HG03045 (cell line): ENCODE measurements at regions not wholly inside any gene's neighbourhood (a gene's known extent, or its start where the extent isn't known, plus 50 kb on each side); places are given as distances from the start of the nearest gene placed in this dataset.

Experiments
- ATAC-seq: cut with Tn5 transposase; IDR thresholded peaks from one replicate; pipeline ENCODE4 v1.9.1; 2021; ENCODE audit warnings: mild to moderate bottlenecking, moderate library complexity; ENCODE audit not compliant: unreplicated experiment

DNA sequence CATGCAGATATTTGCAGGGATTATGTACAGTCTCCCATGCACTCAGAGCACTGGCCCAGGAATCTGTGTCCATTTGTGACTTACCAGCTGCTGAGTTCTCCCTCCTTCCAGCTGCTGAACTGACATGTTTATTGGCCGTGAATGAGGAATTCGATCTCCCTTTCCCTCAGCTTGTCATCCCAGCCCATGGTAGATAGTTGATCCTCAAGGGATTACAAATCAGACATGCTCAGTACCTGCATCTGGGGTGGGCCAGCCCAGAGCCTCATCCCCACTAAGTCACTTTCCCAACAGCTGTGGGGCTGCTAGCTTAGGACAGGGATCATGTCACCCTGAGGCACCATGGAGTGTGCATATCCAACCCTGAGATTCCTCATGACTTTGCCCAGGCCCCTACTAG lies 1284.9 kb upstream of the LRRTM1 start:
- no peak for ATAC-seq

DNA sequence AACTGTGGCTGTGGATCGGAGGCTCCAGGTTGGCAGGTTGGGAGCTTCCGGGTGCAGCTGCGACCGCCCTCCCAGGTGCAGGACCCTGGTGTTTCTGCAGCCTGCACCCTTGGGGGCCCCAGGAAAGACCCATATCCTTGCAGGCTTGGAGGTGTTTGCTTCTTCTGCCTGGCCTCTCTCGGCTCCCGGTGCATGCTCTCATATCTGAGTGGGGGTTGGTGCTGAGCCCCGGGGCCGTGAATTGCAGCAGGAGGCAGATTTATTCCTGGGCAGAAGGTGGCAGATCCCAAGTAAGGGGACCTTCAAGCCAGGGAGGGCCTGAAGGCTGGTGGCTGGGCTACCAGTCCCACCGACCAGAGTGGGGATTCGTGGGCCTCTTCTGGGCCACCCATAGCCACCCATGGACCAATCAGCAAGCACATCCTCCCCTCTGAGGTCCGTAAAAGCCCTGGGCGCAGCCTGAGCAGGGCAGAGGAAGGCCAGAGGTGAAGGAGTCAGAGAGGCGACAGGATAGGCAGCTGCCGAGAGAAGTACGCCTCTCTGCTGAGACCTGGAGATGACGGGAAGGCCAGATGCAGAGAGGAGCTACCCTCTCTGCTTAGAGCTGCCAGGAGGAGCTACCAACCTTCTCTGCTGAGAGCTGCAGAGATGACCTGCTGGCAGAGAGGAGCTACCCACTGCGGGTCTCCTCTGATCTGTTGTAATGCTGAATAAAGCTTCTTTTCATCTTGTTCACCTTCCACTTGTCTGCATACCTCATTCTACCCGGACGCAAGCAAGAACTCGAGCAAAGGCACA lies 1279.0 kb upstream of the LRRTM1 start:
- no peak for ATAC-seq

DNA sequence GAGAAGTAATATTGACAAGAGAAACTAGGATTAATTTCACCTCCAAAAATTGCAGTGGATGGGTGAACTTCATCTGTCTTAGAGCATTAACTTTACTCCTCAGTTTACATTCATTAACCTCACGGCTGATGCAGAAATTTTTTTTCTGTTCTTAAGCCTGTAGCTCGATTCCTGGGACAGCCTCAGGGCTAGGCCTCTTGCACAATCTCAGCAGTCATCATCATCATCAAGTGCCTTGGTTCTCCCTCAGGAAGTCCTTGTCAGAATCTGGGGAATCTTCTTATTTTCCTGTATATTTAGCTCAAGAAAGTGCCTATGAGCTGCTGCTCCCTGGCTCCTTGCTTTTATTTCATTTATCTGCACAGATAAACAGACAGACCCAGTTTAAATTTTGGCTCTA lies 1272.2 kb upstream of the LRRTM1 start:
- no peak for ATAC-seq

DNA sequence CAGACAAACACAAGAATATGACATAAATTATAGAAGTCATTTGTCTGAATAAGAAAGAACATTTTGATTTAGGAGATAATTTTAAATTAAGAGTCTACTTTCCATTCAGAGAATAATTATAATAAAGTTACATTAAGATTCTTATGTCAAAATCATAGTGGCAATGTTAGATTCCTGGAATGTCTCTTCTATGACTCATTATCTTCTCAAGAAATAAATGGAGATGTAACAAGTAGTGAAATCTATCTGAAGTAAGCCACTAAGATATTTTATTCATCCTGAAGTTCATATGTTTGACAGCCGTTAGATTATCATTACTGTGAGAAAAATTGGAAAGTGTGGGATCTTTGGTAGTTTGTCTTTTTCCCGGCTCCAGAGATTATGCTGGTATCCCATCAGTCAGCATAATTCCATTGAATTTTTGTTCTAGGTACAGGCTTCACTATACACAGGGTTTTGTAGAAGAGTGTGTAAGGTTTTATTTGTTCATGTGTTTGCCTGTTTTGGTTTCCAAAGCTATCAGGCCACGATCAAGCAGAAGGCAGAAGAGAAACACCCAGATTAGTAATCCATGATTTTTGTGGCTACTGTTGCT lies 1246.6 kb upstream of the LRRTM1 start:
- ATAC-seq, result no peak

DNA sequence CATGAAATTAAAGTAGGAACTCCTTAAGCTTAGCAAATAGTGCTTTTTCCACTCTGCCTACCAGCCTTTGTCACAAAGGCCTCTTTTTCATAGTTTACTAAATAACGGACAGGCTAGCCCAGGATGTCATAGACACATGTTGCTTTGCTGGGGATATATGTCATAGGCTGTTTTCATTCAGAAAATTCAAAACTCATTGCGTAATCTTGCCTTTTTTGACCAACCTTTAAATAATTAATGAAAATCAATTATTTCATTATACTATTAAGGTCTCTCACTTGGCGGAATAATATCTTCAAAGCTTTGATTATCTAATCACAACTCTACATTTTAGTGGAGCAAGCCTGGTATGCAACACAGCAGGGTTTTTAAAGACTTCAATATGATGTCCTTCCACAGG lies 1245.7 kb upstream of the LRRTM1 start:
- ATAC-seq, result no peak

DNA sequence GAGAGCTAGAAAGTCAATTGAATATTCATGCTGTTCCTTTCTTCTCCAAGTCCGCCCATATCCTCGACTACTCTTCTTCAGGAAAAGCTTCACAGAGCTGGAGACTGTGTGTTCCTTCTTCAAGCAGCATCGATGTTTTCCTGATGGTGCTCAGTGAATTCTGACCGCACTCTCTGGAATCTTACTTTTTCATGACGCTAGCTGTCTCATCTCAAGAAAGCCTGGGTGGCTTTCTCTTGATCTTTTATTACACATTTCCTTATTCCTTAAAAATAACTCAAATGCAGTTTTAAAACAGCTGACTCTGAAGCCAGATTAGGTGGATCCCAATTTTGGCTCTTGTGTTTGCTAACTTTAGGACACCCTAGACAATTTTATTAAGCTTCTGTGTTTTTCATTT lies 1245.1 kb upstream of the LRRTM1 start:
- no peak for ATAC-seq

DNA sequence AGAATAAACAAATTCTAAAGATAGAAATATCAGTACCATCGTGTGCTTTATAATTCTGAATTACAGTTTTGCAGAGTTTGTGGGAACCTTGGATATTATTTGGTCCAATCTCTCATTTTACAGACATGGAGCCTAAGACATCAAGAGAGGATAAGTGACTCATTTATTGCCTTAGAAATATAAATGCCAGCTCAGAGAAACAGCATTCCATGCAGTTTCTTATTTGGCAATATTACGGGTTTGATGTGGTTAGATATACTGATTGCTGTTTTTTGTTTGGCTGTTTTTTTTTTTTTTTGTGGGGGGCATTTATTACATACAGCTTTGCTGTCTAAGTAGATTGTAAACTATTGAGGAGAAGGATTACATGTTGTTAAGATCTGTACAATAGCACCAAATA lies 1241.1 kb upstream of the LRRTM1 start:
- ATAC-seq, result no peak

DNA sequence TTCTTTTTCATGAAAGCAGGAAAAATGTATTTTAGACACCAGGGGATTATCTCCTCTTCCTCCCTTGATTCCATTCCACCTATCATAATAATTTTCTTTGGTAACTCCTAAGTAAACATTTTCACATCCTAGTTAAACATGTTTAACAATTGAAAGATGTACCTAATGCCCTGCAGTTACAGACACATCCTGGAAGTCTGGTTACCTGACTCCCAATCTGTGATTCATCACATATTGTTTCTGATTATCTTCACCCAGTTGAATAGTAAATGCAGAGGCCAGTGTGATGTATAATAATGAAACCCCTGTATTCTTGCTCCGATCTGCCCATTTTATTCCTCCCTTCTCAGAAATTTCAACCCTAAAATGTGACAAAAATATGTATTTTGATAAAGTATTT lies 1237.6 kb upstream of the LRRTM1 start:
- ATAC-seq, result no peak

DNA sequence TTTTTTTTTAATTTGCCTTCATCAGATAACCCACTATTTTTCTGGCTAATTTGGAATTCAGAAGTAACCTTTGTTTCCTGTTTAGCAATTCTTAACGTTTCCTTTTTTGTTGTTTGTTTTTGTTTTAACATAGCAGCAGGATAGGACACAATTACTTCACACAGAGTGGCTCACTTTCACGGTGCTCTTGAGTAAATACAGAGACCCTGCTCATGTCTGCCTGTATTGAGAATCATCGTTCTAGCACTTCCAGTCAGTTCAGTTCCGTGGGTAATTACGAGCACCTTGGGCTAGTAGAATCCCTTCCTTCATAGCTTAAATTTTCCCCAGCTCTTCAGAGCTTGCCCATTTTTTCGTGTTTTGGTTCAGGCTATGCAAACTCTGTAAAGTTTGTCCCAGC lies 1225.4 kb upstream of the LRRTM1 start:
- ATAC-seq, result no peak

DNA sequence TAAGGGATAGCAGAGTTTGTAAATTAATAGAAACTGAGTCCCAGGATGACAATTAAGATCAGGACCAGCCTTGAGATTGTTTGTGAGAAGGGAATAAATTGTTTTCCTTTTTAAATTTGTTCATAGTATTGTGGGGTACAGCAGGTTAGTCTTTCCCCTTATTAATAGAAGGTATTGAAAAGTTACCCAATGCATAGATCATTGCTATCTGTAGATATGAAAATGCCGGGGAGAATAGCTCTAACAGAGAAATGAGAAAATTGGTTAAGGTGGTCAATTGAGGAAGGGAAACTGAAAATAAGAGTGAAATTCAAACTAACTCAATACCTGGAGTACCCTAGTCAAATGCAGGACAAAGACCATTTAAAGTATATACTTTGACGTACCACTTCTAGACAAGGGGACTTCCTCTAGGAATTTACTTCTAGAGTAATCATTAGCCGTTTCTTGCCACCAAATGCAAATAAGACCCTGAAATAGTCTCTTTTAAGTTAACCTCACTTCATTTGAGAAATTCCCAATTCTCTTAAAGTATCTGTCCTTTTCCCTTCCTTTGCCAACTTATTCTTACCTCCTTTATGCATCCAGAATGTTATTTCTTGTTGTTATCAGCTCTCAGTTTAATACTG lies 1224.4 kb upstream of the LRRTM1 start:
- ATAC-seq, result peak; percentile 61

DNA sequence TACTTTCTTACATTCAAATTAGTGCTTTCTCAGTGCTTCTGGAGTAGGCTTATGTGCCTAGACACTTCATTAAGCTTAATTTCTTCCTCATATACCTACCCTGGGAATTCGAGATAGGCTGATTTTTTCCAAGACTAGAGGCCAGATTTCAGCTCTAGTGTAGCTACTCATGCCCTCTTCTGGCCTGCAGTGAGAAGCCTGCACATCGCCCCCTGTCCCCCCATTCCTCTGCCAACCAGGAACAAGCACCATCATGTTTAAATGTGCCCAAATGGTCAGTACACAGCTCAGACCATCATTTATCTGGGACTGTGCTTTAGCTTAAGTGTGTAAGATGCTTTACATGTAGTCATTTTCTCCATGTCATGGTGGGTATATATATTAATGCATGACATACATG lies 1218.8 kb upstream of the LRRTM1 start:
- no peak for ATAC-seq

DNA sequence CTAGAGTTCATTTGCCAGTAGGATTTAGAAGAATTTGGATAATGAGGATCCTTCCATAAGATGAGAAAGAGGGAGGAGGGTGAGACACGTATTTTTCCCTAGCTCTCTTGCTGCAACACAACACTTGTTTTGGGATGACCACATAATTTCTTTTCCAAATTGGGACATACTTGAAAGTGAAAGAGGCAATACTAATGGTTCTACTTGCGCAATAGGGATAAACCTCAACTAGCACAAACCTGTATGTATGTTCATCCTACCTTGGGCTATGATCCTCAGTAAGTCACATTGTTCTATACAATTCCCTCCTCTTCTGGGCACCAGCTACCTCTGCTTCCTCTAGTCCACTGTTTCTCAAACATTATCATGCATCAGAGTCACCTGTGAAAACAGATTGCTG lies 1208.8 kb upstream of the LRRTM1 start:
- no peak for ATAC-seq

DNA sequence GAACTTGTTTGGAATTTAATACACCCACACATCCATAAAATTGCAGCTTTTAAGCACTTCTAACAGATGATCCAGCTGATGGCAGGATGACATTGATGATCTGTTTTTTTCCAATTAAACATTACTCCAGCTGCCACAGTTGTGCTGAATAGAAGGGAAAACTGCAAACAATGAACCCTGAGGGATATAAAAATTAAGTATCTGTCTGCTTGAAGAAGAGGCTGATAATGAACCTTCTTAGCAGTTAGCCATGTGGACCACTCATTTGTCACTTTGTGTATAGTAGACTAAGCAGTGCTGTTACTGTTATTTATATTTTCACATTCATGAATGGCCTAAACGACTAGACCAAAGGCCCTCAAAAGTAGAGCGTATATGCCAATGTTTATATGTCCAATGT lies 1201.0 kb upstream of the LRRTM1 start:
- no peak for ATAC-seq

DNA sequence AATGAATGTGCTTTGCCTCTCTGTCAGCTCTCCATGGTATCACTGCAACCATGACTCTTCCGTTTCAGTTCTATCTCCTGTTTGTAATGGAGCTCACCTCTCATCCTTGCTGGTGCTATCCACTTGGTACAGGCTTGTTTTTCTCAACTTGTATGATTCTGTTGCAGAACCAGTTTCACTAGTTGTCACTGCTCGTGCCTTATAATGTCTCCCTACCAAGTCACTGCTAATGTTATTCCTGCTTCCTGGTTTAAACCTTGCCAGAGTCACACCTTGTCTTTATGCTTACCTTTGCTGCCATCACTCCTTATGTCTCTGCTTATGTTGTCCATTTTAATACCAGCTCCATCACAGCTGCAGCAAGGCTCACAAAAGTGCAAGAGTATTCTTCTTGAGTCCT lies 1191.0 kb upstream of the LRRTM1 start:
- no peak for ATAC-seq

DNA sequence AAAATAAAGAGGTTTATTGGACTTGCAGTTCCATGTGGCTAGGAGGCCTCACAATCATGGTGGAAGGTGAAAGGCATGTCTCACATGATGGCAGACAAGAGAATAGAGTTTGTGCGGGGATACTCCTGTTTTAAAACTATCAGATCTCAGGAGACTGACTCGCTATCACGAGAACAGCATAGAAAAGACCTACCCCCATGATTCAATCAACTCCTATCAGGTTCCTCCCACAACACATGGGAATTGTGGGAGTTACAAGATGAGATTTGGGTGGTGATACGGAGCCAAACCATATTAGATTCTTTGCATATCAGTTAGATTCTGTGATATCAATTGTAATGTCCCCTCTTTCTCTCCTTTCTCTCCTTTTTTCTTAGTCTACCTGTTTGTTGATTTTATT lies 1178.7 kb upstream of the LRRTM1 start:
- no peak for ATAC-seq

DNA sequence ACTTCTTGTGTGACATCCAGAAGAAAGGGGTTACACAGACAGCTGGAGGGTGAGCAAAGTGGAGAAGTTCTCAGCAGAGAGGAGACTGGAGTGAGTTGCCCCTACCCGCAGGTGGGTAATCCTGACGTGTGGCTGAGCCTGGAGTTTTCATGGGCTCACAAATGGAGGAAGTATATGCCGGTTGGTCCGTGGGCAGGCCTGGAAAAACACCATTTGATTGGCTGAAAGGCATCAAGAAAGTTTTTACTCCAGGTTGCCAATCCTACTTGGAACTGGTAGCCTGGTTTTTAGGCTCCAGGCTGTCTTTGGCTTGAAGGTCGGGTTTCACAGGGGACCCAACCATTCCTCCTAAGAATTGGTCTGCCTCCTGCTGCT lies 1177.4 kb upstream of the LRRTM1 start:
- no peak for ATAC-seq

DNA sequence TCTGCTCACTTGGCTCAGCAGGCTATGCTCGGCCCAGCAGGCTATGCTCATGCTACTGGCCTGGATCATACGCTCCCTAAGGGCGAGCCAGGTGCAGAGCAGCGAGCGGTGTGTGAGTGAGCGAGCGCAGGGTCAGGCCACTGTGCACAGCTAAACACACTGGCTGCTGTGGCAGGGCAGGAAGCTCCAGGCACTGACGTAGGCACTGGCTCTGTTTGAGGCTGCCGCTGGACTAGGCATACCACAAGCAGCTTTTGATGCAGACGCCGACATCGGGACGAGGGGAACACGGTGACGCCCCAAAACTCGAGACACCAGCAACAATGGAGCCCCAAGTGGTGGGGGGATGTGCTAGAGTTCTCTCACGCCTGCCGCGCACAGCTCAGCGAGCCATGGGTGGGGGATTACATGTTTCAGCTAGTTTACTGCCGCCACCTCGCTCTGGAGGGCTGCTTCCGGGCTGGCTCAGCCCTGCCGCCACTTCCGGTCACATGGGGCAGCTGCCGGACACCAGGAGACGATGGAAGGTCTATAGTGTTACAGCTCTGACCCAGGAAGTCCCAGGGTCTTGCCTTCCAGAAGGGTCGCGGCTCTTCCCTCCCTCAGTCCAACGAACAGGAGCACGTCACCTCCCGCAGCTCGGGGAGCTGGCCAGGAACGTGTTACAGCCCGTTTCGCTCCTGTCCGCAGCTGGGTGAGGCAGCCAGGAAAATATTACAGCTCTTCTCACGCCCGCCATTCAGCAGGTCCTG lies 1176.9 kb upstream of the LRRTM1 start:
- ATAC-seq, result no peak

DNA sequence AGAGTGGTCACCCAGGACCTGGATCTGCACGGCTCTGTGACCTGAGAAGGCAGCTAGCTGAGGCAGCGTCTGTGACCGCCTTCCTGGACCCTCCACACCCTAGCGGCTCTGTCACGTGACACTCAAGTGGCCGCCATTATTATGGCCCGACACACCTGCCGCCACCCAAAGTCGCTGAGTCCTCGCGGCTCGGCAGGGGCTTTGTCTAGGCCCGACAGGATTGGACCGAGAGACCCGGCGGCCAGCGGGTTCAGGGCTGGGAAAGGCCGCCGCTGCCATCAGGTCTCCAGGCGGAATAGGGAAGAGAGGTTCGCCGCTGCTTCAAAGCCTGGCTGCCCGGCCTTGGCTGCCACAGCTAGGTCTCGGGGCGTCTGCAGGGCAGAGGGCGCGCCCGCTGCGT lies 1162.5 kb upstream of the LRRTM1 start:
- ATAC-seq, result no peak

DNA sequence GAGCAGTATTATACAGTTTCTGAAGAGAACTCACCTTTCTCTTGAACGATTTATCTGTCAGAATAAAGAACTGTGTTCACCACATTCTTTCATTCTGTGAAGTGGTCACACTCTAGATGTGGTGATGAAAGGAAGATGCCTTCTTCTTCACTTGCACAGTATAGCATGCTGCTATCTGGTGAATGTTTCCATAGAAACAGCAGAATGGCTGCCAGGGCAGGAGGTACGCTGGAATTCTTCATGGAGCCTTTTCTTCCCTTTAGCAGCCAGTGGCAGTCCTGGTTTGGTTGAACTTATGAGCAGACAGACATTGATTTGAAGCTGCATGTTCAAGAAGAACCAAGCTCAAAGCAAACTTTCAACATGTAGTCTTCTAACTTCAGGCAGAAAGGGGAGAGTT lies 1157.9 kb upstream of the LRRTM1 start:
- no peak for ATAC-seq

DNA sequence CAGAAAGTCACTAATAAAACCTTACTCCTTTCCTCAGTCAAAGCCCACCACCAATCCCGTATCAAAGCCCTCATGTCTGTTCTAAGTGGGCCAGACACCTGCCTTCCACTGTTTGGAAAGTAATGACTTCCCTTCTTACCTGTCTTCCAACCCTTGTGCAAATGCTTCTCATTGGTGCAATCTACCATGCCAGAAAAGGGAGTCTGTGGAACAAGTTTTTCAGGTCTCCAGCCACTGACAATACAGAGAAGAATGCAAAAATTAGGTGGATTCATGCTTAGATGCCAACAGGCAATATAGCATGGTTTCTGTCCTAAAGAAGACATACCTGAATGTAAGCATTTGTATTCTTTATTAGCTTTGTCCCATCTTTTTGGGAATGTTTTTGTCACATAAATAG lies 1140.6 kb upstream of the LRRTM1 start:
- no peak for ATAC-seq

DNA sequence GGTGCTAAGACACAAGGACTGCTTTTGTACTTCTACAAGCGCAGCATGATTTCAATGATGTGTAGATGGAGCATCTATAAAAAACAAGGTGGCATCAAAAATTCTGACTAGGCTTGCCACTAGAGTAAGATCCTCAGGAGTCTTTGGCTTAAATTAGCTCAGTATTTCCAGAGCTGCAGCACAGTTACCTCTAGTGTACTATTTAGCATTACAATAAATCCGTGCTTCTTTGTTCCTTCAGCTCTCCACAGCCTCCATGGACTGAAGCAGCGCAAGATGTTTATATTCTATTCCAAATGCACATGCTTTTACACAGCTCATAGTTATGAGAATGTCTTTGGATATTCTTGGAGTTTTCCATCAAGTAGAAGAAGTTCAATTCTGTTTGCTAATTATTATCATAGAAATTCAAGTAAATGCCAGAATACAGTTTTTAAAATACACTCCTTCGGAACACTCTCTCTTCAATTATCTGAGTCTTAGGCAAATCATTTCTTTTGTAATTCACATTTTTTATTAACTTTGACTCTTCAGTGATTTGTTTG lies 1133.0 kb upstream of the LRRTM1 start:
- ATAC-seq, result no peak

DNA sequence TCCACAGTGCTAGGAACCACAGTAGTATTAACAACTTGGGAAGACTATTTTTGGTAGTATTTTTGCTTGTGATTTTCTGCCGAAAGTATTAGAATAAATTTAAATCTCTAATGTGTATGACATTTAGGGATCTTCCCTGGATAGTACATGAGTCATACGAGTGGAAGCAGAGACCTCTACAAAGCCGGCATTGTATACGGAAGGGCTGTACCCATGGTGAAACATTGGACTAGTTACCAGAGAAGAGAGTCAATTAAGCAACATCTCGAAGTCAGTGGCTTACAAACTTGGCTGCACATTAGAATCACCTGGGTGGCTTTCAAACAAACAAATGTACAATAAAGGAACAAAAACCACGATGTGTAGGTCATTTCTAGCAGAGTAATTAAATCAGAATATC lies 1131.7 kb upstream of the LRRTM1 start:
- ATAC-seq, result no peak
